GM23248 (cell line): ENCODE measurements at regions not wholly inside any gene's neighbourhood (a gene's known extent, or its start where the extent isn't known, plus 50 kb on each side); places are given as distances from the start of the nearest gene placed in this dataset.

Source experiments
- EZH2 ChIP-seq: fragments of 200-600 bp; sonication (generic); IDR thresholded peaks from 2 replicates; pipeline ENCODE4 v1.6.1; 2018; ENCODE audit warnings: antibody characterized with exemption, mild to moderate bottlenecking; ENCODE audit not compliant: insufficient read depth, poor library complexity, severe bottlenecking
- EZH2phosphoT487 ChIP-seq: fragments of 200-600 bp; sonication (generic); IDR thresholded peaks from 2 replicates; pipeline ENCODE4 v1.6.1; 2018; ENCODE audit warnings: antibody characterized with exemption, moderate library complexity, mild to moderate bottlenecking, low read depth; ENCODE audit not compliant: insufficient read depth

- no peak for TF ChIP-seq EZH2phosphoT487
- TF ChIP-seq EZH2 = no peak
Measured at GRCh38 chr6:25136854-25137253, 142.3 kb upstream of the CARMIL1 start.
